NCI-H748 (cell line): ENCODE measurements at regions not wholly inside any gene's neighbourhood (a gene's known extent, or its start where the extent isn't known, plus 50 kb on each side); places are given as distances from the start of the nearest gene placed in this dataset.

Source experiments
- DNase-seq: peaks from one replicate; lab custom pipeline; 2025; ENCODE audit not compliant: unreplicated experiment; lab: John Stamatoyannopoulos, UW

- no peak for DNase-seq
These were observed 172.5 kb downstream of the SMAD2 start for GRCh38 chr18:47758000-47758399.

GRCh38 chr18:47756364-47757016 is 174.0 kb downstream of the SMAD2 start:
- DNase-seq: peak; percentile 76

GRCh38 chr18:47755102-47755456 is 175.4 kb downstream of the SMAD2 start:
- no peak for DNase-seq

GRCh38 chr18:47754311-47755101 is 176.0 kb downstream of the SMAD2 start:
- DNase-seq: peak; percentile 76

GRCh38 chr18:47752796-47753645 is 177.4 kb downstream of the SMAD2 start:
- DNase-seq: no peak

GRCh38 chr18:47750889-47751423 is 179.5 kb downstream of the SMAD2 start:
- DNase-seq: no peak

- no peak for DNase-seq
These were observed 180.9 kb downstream of the SMAD2 start for GRCh38 chr18:47749600-47749973.

GRCh38 chr18:47748847-47749599 is 181.4 kb downstream of the SMAD2 start:
- DNase-seq: peak; percentile 84

GRCh38 chr18:47748093-47748796 is 182.2 kb downstream of the SMAD2 start:
- DNase-seq: peak; percentile 74

GRCh38 chr18:47747260-47747795 is 183.1 kb downstream of the SMAD2 start:
- DNase-seq: no peak

- DNase-seq: no peak
These were observed 183.8 kb downstream of the SMAD2 start for GRCh38 chr18:47746615-47747014.

GRCh38 chr18:47745227-47745626 is 185.2 kb downstream of the SMAD2 start:
- no peak for DNase-seq

GRCh38 chr18:47737956-47738355 is 192.5 kb downstream of the SMAD2 start:
- DNase-seq: no peak

- DNase-seq: no peak
These were observed 193.1 kb downstream of the SMAD2 start for GRCh38 chr18:47737198-47737830.

- no peak for DNase-seq
These were observed 193.9 kb downstream of the SMAD2 start for GRCh38 chr18:47736376-47737140.

- DNase-seq: no peak
These were observed 195.3 kb downstream of the SMAD2 start for GRCh38 chr18:47735041-47735702.

GRCh38 chr18:47731276-47731675 is 199.2 kb downstream of the SMAD2 start:
- DNase-seq: no peak

- peak; percentile 44 for DNase-seq
These were observed 199.7 kb downstream of the SMAD2 start for GRCh38 chr18:47730795-47731194.
